PFSK-1 (cell line): ENCODE measurements at regions not wholly inside any gene's neighbourhood (a gene's known extent, or its start where the extent isn't known, plus 50 kb on each side); places are given as distances from the start of the nearest gene placed in this dataset.

Source experiments
- POLR2AphosphoS5 ChIP-seq: IDR thresholded peaks from 2 replicates; pipeline ENCODE4 v1.6.1; 2012; ENCODE audit warnings: low read depth, mild to moderate bottlenecking, control low read depth, low read length, moderate library complexity
- REST ChIP-seq, 2 experiments: IDR thresholded peaks; 2 replicates each; pipeline versions ENCODE4 v1.6.1 to v1.8.0; 2011 to 2012; ENCODE audit warnings: low read depth in 2 of 2, low read length in 2 of 2, control low read depth in 1 of 2, inconsistent platforms in 1 of 2, mild to moderate bottlenecking in 1 of 2, moderate library complexity in 1 of 2; ENCODE audit not compliant: insufficient read depth in 1 of 2
- TAF1 ChIP-seq: IDR thresholded peaks from 2 replicates; pipeline ENCODE4 v1.6.1; 2012; ENCODE audit warnings: low read length, control low read depth, borderline replicate concordance; ENCODE audit not compliant: insufficient read depth

- TF ChIP-seq REST (IDR thresholded peaks at IDR 0.05; ENCODE audit: insufficient read depth in 1 of 2, low read depth in 2 of 2, low read length in 2 of 2) (no peak), TAF1 (no peak), POLR2AphosphoS5 (no peak)
Observed at GRCh38 chr6:98548301-98548700, 286.1 kb upstream of the POU3F2 start.
